GM18873 (cell line): ENCODE measurements at regions not wholly inside any gene's neighbourhood (a gene's known extent, or its start where the extent isn't known, plus 50 kb on each side); places are given as distances from the start of the nearest gene placed in this dataset.
"Not testable (repeated sequence)": the region's sequence is repeated elsewhere in the genome, so short reads cannot be mapped to it uniquely, and the experiment has no call there.

Source experiments
- ATAC-seq: cut with Tn5 transposase; IDR thresholded peaks from one replicate; pipeline ENCODE4 v1.9.1; 2021; ENCODE audit warnings: mild to moderate bottlenecking, moderate library complexity, moderate number of reproducible peaks; ENCODE audit not compliant: unreplicated experiment, low FRiP score

DNA sequence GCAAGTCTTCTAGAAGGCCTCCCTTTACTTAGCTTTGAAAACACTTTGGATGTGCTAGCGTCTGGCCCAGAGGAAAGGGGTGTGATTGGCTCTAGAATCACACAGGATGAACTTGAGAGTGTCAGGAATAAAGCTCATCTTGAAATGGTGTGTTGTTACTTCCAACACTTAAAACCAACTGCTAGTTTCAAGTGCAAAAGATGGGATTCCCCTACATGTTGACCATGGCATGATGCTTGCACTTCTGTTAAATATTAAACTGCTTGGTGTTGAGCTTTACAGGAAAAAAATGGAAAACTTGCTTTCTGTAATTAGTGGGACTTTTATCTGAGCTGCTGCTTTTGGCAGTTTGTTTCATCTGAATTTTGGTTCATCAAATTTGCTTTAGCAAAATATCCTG lies 261.1 kb downstream of the MED10 start:
- ATAC-seq = no peak

DNA sequence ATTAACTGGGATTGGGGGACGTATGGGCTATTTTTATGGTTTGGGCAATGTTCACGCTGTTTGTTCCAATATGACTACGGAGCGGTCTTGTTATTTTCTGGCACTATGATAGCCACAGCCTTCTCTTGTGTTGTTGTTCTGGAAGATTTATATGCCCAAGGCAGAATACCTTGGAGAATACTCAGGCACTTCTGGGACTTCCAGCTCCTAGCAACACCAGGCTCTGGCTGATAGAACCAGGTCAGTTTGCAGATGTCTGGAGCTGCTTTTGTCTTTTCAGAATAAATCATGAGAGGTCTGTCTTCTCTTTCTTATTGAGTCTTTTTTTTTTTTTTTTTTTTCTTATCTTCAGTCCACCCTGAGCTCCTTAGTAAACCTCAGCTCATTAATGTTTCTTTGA lies 262.5 kb downstream of the MED10 start:
- no peak for ATAC-seq

DNA sequence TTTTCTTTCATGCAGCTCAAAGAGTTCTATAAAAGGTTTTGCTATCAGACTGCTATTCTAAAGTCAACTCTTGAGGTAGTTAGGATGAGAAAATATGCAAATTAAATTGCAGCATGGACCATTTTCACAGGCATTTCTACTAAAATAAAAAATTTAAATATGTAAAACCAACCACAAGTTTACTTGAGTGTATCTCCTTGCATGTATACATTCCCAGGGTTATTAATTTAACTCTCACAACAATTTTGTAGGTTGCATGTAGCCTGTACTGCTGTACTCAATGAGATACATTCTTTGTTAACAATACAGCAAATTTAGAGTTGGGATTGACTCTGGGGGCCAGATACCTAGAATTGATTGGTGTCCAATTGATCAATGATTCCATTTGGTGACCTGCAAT lies 265.8 kb downstream of the MED10 start:
- ATAC-seq = no peak

DNA sequence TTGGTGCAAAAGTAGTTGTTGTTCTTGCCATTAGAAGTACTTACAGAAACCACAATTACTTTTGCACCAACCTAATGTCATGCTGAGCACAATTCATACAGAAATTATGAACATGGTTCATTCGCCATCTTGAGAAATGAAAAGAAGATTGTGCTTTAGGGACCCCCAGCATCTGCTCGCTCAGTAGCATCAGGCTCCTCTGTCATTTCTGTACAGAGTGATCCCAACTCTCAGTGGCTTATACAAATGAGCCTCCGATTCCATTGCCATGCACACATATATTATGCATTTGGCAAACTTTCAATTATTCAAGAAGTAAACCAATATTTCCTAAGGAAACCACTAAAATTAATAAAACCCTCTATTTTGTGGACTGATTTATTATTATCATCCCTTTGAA lies 266.2 kb downstream of the MED10 start:
- no peak for ATAC-seq

DNA sequence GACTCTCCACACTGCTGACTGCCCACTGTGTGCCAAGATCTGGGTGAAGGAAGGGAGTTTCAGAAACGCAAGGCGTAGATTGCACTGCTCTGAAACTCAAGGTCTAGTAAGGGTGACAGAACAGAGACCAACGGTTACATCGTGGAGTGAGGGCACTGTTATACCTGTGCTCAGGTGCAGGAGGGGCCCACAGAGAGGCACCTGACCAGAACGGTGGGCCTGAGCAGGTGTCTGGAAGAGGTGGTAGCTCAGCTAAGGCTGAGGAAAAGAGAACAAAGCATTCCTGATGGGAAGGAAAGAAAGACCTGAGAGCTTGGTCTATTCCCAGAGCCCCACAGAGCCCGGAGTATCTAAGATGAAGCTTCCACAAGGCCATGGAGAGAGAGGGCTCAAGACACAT lies 267.2 kb downstream of the MED10 start:
- no peak for ATAC-seq

DNA sequence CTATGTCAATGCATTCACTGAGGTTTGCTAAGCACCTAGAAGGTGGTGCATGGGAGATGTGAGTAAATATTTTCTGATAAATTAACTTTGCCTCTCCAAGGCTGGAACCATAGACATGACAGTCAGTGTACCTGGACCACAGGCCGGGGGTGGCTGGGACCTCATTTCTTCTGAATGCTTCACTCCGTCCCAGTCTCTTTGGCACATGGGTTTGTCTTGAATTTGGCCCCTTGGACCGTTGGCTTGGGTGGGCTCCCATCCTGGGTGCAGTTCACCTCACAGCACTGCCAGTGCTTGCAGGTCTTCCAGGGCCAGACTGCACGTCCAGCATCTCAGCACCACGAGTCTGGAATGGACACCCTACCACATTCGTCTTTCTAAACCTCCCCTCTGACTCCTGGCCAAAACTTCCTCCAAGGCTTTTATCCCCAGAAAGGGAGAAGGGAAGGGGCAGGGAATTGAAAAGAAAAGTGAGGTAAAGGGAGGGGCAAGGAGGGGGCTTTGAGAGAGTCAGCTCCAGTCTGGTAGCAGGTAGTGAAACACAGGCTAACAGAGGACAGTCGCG lies 267.8 kb downstream of the MED10 start:
- ATAC-seq = no peak

DNA sequence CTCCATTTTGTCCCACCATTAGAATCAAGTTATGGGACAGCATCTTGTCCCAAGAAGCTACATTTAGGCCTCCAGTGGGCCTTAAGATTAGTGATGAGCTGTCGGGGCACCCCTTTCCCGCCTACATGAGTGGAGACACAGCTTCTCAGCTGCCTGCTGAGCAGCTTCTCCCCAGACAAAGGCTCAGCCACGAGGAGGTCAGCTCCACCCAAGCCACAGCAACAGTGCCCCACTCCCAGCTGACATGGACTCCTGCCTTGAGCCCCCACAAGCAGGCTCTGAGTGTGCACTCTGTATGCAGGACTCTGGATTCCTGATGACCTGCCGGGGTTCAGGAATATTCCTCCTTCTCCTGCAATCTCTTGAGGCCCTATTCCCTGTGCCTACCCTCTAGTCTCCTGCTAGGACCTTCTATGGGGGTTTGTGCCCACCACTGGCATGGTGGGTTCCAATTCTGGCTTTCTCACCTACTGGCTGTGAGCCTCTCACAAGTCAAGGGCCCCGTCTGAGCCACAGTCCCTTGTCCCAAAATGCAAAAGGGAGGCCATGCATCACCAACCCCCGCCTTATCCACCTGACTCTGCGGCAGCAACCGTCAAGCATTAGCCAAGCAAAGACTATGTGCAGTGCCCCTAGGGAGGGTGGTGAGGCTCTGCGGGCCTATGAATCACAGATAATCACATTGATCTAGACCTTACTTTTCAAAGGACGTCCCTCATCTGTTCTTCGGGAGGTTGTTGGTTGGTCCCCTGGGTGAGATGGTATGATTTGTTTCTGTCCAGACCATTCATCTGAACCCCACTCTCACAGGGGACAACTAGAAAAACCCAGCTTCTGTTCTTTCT lies 269.1 kb downstream of the MED10 start:
- ATAC-seq = no peak

DNA sequence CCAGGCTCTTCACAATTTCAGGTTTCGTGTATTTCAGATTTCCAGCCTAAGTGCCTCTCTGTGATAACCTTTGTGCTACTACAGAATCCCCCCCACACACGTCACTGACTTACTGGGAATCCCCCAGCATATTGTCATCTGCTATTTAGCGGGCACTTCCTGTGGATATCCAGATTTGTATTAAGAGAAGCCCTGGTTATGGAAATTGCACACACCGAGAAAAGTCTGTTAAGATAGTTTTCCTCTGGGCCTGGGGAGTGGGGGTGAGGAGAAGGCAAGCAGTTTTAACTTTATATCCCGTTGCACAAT lies 269.9 kb downstream of the MED10 start:
- no peak for ATAC-seq

DNA sequence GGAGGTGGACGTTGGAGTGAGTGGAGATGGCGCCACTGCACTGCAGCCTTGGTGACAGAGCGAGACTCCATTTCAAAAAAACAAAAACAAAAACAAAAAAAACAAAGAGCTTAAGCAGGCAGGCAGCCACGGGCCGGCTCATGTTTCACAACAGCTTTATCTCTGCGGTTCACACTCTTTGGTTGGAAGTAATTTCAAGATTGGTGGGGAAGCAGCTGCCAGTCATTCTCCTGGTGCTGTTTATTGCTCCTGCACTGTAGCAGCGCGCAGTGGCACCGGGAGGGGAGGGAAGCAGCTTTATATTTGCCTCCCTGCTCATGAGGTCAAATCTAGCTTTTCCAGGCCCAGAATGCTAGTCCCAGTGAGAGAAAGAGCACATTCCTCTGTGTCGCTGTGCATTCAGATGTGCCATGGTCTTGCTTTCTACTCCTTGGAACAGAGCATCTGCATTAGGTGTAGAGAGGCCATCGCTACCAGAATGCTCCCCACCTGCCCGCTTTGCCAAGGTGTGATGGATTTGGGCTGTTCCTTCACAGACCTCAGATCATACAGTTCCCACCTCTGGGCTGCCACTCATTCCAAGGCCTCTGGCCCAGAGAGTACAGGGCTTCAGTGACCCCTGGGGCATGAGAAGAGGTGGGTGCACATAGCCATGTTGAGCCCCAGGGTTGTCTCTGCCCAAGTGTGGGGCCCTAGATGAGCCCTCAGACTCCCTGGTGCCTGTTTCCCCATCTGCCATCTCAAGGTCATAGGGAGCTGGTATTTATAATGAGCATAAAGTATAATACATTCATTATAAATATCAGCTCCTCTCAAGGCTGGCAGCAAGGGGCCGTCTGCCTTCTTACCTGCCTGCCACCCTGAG lies 270.4 kb downstream of the MED10 start:
- no peak for ATAC-seq

DNA sequence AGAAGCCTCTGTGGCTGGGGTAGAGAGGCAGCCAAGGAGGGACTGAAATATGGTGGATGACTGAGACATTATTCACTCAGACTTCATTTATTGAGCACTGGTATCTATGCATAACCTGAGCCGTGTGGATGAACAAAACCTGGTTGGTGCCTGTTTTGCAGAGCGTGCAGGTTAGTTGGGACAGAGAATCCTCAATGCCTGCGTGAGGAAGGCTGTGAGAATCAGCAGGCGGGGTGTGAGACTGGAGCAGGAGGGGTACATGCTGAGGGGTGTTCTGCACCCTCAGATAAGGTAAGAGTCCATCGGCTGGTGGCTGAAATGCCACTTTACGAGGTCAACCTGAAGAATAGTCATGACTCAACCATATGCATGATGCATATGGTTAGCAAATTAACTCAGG lies 271.6 kb downstream of the MED10 start:
- ATAC-seq = no peak

DNA sequence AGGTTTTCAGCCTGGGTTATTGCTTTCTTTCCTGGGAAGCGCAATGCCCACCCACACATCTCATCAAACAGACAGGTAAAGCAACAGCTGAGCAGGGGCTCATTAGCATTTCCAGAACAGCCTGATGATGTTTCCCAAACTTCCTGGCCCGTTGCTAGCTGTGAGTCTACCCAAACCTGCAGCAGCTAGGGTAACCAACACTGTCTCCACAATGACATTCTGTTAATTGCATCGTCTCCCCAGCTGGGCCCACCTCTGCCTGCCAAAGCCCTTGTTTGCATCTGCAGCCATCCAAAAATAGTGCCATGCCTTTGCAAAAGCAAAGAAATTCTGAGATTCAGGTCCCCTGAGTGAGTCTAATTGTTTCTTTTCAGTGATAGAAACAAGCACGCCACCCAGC lies 273.0 kb downstream of the MED10 start:
- no peak for ATAC-seq

DNA sequence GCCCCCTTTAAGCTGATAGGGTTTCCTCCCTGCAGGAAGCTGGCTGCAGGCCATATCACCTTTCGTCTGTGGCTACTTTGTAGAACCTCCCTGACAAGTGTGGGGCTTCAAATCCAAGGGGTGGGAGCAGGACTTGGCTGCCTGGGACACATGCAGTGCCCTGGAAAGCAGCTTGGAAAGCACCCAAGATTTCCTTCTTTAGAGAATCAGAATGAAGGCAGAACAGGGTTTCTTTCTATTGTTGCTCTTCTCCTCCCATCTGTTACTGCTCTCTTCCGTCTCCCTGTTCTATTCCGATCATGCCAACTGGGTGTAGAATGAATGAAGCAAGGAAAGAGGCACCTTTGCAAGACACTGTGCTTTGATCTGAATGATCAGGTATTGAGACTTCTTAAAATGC lies 282.2 kb downstream of the MED10 start:
- ATAC-seq = no peak

DNA sequence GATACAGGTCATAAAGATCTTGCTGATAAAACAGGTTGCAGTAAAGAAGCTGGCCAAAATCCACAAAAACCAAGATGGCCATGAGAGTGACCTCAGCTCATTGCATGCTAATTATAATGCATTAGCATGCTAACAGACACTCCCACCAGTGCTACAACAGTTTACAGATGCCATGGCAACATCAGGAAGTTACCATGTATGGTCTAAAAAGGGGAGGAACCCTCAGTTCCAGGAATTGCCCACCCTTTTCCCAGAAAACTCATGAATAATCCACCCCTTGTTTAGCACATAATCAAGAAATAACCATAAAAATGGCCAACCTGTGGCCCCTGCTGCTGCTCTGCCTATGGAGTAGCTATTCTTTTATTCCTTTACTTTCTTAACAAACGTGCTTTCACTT lies 284.2 kb downstream of the MED10 start:
- not testable (repeated sequence) for ATAC-seq

DNA sequence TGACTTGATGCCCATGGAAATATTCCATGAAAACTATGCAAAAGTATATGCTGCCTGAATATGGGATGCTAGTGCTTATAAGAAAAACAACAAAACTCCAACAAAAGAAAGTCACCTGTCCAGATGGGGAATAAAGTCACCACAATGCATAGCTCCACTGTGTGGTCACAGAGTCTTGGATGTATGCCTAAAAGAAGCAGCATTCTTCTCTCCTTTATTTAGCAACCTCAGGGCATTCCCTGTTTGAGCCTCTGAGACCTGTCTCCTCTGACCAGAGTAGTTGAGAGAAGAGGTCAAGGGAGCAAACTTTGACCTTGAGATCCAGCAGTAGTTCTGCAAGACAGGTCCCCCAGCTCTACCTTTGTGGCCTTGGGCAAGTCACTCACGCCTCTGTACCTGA lies 287.5 kb downstream of the MED10 start:
- no peak for ATAC-seq

DNA sequence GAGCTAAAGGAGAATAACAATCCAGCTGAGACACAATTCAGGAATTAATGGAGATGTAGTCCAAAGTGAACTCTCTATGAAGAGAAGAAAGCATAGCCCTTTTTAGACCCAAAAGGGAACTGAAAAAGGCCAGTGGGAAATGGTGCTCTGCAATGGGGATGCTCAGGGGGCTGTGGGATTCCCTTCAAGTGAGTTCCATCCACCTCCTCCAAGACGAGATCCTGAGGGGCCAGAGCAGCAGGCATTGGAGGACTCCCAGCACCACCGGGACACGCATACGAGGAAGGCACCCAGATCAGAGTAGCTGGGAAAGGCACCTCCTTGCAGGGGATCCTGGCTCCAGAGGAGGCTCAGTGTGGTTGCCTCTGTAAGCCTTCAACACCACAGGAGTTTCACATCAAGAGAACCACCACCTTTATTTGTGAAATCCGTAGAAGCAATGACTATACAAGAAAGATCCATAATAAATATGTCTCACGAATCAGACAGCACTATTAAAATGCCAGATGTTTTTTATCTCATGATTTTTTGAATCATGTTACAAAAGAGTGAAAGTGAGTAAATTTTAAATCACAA lies 288.2 kb downstream of the MED10 start:
- no peak for ATAC-seq

DNA sequence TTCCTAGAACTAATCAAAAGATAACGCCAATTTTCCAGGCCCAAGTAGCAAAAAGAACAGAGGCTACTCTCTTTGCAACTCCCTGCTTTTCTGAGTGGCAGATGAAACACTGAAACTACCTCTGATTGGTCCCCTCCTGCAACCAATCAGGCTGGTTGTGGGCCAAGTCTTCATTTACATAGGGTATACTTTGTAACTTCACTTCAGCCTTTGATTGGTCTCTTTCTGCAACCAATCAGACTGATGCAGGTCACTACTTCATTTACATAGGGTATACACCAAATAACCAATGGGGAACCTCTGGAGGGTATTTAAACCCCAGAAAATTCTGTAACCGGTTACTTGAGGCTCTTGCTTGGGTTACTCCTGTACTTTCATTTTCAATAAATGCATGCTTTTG lies 289.6 kb downstream of the MED10 start:
- ATAC-seq = no peak

DNA sequence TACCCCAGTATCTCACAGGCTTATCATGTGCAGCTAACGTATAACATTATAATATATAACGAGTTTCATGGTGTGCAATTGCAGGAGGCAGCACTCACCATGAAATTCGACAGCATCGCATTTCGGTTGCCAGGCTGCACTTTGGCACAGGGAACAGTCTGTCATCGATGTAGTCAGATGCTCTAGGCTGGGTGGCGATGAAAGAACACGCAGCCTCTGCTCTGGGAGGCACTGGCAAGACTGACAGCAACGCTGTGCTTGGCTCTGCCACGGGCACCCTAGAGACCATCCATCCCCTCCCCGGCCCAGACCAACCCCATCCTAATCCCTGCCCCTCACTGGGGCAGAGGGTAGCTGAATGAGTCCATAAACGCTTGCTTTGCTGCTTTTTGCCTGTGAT lies 290.8 kb downstream of the MED10 start:
- no peak for ATAC-seq

DNA sequence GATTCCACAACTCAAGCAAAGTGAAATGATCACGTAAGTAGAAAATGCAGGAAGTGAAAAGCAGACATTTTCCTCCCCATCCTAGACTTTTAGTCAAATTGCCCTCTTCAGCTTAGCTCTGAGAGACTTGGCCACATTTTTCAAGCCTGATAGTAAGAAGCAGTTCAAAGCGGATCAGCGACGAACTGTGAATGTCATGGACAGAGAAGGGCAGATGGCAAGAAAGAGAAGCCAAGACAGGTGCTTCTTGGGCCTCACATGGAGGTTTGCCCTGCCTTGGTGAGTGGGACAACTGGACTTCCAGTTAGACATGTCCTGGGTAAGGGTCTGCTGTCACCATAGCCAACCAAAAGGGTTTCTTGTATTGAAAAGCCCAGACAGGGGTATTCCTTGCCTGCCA lies 291.5 kb downstream of the MED10 start:
- ATAC-seq = no peak

DNA sequence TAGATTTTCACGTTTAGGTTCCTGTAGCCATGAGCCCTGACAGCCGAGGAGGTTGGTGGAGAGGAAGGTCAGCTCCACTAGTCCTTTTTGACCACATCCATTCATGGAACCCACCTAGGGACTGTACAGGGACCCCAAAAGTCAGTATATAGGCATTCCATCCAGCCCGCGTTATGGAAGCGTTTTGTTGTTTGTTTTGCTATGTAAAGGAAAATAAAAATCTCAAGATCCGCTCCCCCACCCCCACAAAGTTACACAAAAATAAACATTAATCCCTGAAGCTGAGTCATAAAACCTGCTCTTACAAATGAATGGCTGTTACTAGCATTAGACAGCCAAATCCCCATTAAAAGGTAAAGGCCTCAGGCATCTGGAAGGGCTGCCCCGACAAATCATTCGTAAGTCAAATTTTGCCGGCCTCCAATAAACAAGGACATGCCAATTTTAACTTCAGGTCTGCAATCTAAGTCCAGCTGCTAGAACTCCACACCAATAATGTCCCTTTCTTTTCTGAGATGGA lies 292.9 kb downstream of the MED10 start:
- no peak for ATAC-seq

DNA sequence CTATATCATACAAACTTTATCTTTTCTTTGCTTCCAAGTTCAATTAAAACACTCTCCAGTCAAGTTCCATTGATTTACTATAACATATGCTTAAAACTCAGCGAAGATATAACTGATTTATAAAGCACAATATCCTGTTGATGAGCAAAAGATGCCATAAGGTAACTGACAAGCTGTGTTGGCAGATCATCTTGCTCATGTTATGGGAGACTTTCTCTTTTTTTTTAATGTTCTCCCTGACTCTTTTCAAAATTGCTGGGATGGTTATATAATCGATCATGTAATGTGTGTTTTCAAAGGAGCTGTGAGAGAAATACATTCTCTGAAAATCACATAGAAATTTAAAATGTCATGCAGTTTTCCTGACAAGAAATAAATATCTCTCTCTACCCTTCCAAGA lies 293.5 kb downstream of the MED10 start:
- no peak for ATAC-seq

DNA sequence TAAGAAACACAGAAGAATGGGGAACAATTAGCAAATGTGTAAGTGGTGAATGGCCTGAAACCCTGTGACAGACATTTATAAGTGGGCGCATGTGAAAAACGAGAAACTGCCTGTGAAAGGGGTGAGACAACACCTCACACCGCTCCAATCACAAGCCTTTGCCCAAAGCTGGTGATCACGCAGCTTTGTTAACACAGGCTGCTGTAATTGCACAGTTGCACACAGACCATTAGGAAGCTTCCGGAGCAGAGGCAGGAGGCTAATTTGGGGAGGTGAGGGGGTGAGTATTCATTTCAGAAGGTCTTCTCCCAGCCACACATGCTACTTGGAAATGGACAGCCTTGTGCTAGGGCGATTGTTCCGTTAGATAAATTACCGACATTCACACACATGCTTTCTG lies 294.0 kb downstream of the MED10 start:
- no peak for ATAC-seq
